GM10248 (cell line): ENCODE measurements at regions not wholly inside any gene's neighbourhood (a gene's known extent, or its start where the extent isn't known, plus 50 kb on each side); places are given as distances from the start of the nearest gene placed in this dataset.

Source experiments
- CTCF ChIA-PET: fragments of 300-600 bp; sonication (Branson Sonifier 250); formaldehyde crosslinking; extraction: SDS; loops from one replicate; lab custom pipeline; 2021; ENCODE audit warnings: antibody characterized with exemption; lab: Yijun Ruan, JAX
- POLR2A ChIA-PET: fragments of 350-650 bp; sonication (Branson Sonifier 250); formaldehyde crosslinking; extraction: SDS; loops from one replicate; lab custom pipeline; 2020; ENCODE audit warnings: antibody characterized with exemption; lab: Yijun Ruan, JAX
- DNase-seq: peaks from one replicate; pipeline ENCODE4 v3.0.0; 2012; ENCODE audit errors: extremely low spot score
- CTCF ChIP-seq: IDR thresholded peaks from 2 replicates; pipeline ENCODE4 v1.5.1; 2012; ENCODE audit warnings: mild to moderate bottlenecking, low read depth; ENCODE audit errors: extremely low read depth, missing control alignments, control extremely low read depth

DNA sequence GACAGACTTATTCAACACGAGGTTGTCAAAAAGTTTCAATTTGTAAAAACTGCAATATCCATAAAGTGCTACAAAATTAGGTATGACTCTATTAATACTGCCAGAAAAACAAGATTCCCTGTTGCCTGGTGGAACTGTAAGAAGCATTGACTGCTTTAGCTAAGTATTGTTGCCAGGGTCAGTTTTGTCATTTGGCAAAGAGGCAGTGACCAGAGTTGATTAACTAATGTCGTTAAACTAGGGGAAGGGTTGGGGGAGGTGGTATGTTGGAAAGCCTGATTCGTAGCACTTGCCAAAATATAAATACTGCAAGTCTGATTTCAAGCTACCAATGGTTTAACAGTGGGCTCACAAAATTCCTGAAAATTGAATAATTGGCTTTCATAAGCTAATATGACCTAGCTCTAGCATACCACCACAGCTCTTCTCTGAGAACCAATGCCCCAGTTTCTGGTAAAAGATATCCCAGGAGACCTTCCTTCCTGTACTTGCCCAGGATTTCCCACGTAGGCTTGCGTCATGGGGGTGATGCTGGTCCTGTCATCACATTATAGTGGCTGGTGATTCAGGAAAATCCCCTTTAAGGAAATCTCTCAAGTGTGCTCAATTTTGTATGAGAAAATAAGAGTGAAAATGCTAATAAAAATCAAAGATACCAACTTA, 266.4 kb upstream of the TBC1D5 start:
- TF ChIP-seq CTCF, result no peak
- ChIA-PET CTCF (interaction anchor here (0.9 to 3.7 kb wide), 5 partner anchors 14 to 71 kb away, joined by 3 to 11 read pairs (median 4); no protein-coding TSS in a partner anchor), POLR2A (no interaction called here)
- DNase-seq, result no peak

DNA sequence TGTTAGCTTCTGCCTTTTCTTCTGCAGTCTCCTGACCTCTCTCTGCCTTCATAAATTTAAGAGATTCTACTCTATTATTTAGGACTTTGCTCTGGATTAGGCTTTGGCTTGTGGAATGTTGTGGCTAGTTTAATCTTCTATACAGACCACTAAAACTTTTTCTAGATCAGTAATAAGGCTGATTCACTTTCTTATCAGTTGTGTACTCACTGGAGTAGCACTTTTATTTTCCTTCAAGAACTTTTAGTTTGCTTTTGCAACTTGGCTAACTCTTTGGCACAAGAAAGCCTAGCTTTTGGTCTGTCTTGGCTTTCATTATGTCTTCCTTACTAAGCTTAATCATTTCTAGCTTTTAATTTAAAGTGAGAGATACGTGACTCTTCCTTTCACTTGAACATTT, 265.5 kb upstream of the TBC1D5 start:
- ChIA-PET POLR2A (no interaction called here), CTCF (interaction anchor here (2.0 to 3.7 kb wide), 2 partner anchors 13 to 25 kb away, joined by 11 read pairs; no protein-coding TSS in a partner anchor)
- TF ChIP-seq CTCF, result no peak

GRCh38 chr3:17995769-17996168, 253.3 kb upstream of the TBC1D5 start:
- CTCF ChIA-PET, result interaction anchor here (1.5 to 2.6 kb wide), 2 partner anchors 13 to 130 kb away, joined by 3 to 11 read pairs; no protein-coding TSS in a partner anchor
- no peak for DNase-seq
- POLR2A ChIA-PET, result no interaction called here
- TF ChIP-seq CTCF, result no peak

More for the DNA sequence above, 265.5 kb upstream of the TBC1D5 start:
- DNase-seq, result no peak

GRCh38 chr3:17994167-17994566, 251.7 kb upstream of the TBC1D5 start:
- no peak for TF ChIP-seq CTCF
- CTCF ChIA-PET, result interaction anchor here (0.7 to 2.6 kb wide), 3 partner anchors 14 to 301 kb away, joined by 3 to 11 read pairs (median 3); no protein-coding TSS in a partner anchor
- no peak for DNase-seq
- POLR2A ChIA-PET, result no interaction called here

DNA sequence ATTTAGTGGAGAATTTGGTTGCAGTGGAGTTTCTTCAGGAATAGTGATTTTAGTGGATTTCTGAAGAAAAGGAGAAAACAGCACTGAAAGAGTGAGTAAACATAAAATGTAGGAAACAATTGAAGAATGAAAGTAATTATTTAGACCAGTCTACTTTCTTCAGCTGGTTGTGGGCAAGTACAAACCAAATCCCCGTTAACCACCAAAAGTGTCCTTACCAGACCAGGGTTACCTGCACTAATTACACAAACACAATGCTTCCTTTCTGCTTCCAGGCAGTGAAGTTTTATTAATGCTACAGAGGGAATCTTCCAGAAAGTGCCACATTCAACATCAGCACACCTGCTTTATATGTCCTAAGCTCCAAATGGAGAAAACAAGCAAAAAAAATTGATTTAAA, 248.0 kb upstream of the TBC1D5 start:
- DNase-seq, result no peak
- CTCF ChIA-PET, result no interaction called here
- POLR2A ChIA-PET, result no interaction called here
- no peak for TF ChIP-seq CTCF

DNA sequence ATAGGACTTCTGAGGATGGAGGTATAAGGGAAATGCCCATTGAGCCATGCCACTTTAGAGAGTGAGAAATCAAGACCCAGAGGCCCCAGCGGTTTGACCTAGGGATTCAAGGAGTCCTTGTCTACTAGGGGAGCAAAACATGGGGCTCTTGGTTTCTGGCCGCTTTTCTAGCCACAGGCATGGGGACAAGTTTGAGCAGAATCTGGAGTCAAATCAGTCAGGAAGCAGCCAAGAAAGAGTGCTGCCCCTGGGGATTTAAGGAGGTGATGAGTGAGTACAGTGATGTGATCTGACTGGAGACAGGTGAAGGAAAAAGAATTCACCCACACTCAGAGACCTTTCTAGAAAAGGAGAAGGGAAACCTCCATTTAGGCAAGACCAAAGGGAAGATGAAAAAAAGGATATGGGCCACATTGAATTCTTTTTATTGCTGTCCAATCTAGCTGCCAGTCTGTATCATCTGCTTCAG, 244.0 kb upstream of the TBC1D5 start:
- CTCF ChIA-PET, result interaction anchor here (1.0 kb wide), 1 partner anchor 11 kb away, joined by 3 read pairs; no protein-coding TSS in a partner anchor
- POLR2A ChIA-PET, result no interaction called here
- no peak for DNase-seq
- TF ChIP-seq CTCF, result no peak
